ENCODE measurements at regions not wholly inside any gene's neighbourhood (a gene's known extent, or its start where the extent isn't known, plus 50 kb on each side); places are given as distances from the start of the nearest gene placed in this dataset.
"Not testable (repeated sequence)": the region's sequence is repeated elsewhere in the genome, so short reads cannot be mapped to it uniquely, and the experiment has no call there.

DNA sequence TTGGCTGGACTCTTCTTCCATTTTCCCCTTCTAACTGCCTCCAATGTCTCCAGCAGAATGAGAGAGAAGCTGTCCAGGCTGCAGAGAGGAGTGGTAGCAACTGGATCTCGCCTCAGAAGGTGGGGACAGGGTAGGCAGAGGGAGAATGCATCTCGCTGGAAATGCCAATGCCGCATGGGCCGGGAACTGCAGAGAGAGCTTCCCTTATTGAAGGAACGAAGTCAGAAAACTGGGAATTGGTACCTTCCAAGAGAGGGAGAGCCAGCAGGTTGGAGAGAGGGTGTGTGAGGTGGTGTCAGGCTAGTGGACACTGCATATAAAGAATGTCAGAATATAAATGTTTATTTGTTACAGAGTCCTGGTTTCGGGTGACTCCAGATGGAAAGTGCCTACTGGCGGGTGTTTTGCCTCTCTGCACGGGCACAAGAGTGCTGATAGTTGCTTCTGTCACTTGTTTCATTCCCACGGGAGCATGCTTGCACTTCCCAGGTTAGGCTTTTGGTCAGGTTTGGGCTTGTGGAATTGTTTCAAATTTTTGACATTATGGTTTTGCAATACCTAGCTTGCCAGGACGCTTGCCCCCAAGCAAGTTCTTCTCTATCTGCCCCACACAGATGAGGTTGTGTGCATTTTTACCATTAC, 156.8 kb upstream of the STS start:
- H3K27me3 Mint-ChIP-seq (ENCODE audit: insufficient read depth): no peaks in the 10 kb centered on the region
- DNase-seq (ENCODE audit: low spot score): no peak
- no peak overlapping the region for H3K4me3 Mint-ChIP-seq
- intact Hi-C loops (cut with micrococcal nuclease): no loop called here
- H3K36me3 Mint-ChIP-seq (ENCODE audit: low read depth): no peaks in the 10 kb centered on the region
- H3K4me1 Mint-ChIP-seq (ENCODE audit: low read depth): no peaks in the 10 kb centered on the region
- H3K27ac Mint-ChIP-seq: no peak overlapping the region
- H3K9me3 Mint-ChIP-seq: peaks cover 10% of the 10 kb centered on the region

GRCh38 chrX:6989858-6990257, 157.7 kb upstream of the STS start:
- no peaks in the 10 kb centered on the region for H3K27me3 Mint-ChIP-seq (ENCODE audit: insufficient read depth)
- H3K36me3 Mint-ChIP-seq (ENCODE audit: low read depth): no peaks in the 10 kb centered on the region
- H3K4me1 Mint-ChIP-seq (ENCODE audit: low read depth): no peaks in the 10 kb centered on the region
- DNase-seq (ENCODE audit: low spot score): no peak
- intact Hi-C loops (cut with micrococcal nuclease): no loop called here
- H3K27ac Mint-ChIP-seq: no peak overlapping the region
- no peak overlapping the region for H3K4me3 Mint-ChIP-seq
- peaks cover 6% of the 10 kb centered on the region for H3K9me3 Mint-ChIP-seq

DNA sequence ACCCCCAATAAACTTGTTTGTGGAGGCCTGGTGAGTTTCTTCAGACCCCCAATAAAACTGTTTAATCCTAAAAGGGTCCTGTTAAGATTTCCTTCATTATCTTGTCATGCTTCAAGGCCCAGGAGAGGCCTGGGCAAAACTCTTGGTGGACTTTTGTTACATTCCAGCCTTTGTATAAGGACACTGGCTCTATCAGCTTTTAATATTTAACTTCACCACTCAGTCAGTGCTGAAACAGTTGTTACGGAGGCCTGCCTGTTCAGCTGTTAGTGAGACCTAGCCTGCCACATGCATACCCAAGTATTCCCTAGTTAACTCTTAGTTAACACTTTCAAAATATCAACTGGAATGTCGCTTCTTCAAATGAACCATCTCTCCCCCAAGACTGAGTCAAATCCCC, 158.8 kb upstream of the STS start:
- H3K27me3 Mint-ChIP-seq (ENCODE audit: insufficient read depth); H3K9me3 Mint-ChIP-seq; H3K4me3 Mint-ChIP-seq; H3K27ac Mint-ChIP-seq; H3K36me3 Mint-ChIP-seq (ENCODE audit: low read depth); intact Hi-C loops (cut with micrococcal nuclease); DNase-seq (ENCODE audit: low spot score); H3K4me1 Mint-ChIP-seq (ENCODE audit: low read depth): not testable (repeated sequence)

DNA sequence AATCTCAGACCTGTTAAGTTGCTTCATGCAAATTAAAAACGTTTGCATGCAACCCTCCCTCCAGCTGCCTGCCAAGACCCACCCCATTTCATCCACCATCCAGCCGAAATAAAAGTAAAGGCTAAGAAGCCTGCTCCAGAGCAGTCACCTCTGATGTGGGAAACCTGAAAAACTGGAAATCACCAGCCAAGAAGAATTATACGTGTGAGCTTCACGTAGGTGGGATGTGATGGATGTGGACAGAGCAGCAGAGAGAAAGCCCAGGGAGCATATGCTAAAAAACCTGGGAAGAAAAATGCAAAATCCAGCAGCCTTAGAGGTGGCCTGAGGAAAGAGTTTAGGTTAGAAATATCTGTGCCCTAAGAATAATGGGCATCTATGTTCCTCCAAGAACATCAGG, 160.6 kb upstream of the STS start:
- no peak overlapping the region for H3K4me3 Mint-ChIP-seq
- H3K36me3 Mint-ChIP-seq (ENCODE audit: low read depth): no peaks in the 10 kb centered on the region
- no peak for DNase-seq (ENCODE audit: low spot score)
- intact Hi-C loops (cut with micrococcal nuclease): no loop called here
- no peaks in the 10 kb centered on the region for H3K9me3 Mint-ChIP-seq
- no peaks in the 10 kb centered on the region for H3K27me3 Mint-ChIP-seq (ENCODE audit: insufficient read depth)
- H3K4me1 Mint-ChIP-seq (ENCODE audit: low read depth): no peaks in the 10 kb centered on the region
- H3K27ac Mint-ChIP-seq: no peak overlapping the region

DNA sequence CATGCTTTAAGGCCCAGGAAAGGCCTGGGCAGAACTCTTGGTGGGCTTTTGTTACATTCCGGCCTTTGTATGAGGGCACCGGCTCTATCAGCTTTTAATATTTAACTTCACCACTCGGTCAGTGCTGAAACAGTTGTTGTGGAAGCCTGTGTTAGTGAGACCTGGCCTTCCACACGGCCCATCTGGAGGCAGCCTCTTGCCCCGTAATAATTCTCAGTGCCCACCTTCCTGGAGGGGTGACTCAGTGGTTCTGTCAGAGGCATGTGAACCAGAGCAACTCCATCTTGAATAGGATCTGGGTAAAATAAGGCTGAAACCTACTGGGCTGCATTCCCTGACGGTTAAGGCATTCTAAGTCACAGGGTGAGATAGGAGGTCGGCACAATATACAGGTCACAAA, 162.0 kb upstream of the STS start:
- Mint-ChIP-seq H3K27me3 (ENCODE audit: insufficient read depth) (no peaks in the 10 kb centered on the region), H3K4me3 (no peak overlapping the region), H3K27ac (no peak overlapping the region), H3K9me3 (no peaks in the 10 kb centered on the region), H3K36me3 (ENCODE audit: low read depth) (no peaks in the 10 kb centered on the region), H3K4me1 (ENCODE audit: low read depth) (no peaks in the 10 kb centered on the region)
- DNase-seq (ENCODE audit: low spot score): no peak
- intact Hi-C loops (cut with micrococcal nuclease): no loop called here

DNA sequence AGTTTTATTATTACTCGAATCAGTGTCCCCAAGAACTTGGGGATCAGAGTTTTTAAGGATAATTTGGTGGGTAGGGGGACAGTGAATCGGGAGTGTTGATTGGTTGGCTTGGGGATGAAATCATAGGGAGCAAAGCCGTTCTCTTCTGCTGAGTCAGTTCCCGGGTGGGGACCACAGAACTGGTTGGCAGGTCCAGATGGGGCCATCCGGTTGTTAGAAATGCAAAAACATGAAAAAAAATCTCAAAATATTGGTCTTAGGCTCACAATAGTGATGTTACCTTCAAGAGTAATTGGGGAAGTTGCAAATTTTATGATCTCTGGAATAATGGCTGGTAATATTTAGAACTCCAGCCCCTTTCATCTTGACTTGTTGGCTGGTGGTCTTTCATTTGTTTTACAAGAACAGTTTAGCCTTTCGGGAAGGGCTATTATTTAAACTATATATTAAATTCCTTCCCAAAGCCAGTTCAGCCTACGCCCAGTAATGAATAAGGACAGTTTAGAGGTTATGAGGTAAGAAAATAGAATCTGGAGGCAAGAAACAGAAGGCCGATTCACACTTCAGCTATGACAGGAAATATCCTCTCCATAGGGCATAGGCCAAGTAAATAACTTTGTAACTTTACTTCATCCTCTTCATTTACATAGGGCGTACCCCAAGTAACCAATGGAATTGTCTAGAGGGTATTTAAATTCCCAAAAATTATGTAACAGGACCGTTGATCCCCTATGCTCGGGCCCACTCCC, 164.1 kb upstream of the STS start:
- H3K4me1 Mint-ChIP-seq (ENCODE audit: low read depth): no peaks in the 10 kb centered on the region
- H3K9me3 Mint-ChIP-seq: no peaks in the 10 kb centered on the region
- H3K27me3 Mint-ChIP-seq (ENCODE audit: insufficient read depth): no peaks in the 10 kb centered on the region
- DNase-seq (ENCODE audit: low spot score): no peak
- H3K4me3 Mint-ChIP-seq: no peak overlapping the region
- intact Hi-C loops (cut with micrococcal nuclease): no loop called here
- H3K36me3 Mint-ChIP-seq (ENCODE audit: low read depth): no peaks in the 10 kb centered on the region
- H3K27ac Mint-ChIP-seq: no peak overlapping the region

- no peak for DNase-seq (ENCODE audit: low spot score)
- H3K36me3 Mint-ChIP-seq (ENCODE audit: low read depth): no peaks in the 10 kb centered on the region
- no peaks in the 10 kb centered on the region for H3K9me3 Mint-ChIP-seq
- H3K27ac Mint-ChIP-seq: no peak overlapping the region
- no peaks in the 10 kb centered on the region for H3K4me1 Mint-ChIP-seq (ENCODE audit: low read depth)
- intact Hi-C loops (cut with micrococcal nuclease): no loop called here
- H3K27me3 Mint-ChIP-seq (ENCODE audit: insufficient read depth): no peaks in the 10 kb centered on the region
- H3K4me3 Mint-ChIP-seq: no peak overlapping the region
Measured at GRCh38 chrX:6981718-6982406, 165.7 kb upstream of the STS start.

DNA sequence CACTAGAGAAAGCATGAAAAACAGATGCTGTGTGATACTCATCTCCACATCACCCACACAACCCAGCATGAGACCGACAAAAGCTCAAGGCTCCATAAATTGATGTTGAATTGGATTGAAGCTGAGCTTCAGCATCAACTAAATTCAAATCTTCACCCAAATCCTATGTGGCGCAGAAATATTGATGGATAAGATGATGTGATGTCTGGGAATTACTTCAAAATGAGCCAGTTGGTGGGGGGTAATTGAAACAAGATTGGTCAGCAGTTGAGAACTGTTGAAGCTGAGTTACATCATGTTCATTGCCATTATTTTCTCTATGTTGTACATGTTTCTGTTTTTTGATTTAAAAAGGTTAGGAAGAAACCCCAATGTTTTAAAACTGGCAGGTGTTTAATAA, 166.5 kb upstream of the STS start:
- Mint-ChIP-seq H3K4me3 (no peak overlapping the region), H3K9me3 (no peaks in the 10 kb centered on the region), H3K27ac (no peak overlapping the region), H3K27me3 (ENCODE audit: insufficient read depth) (no peaks in the 10 kb centered on the region), H3K4me1 (ENCODE audit: low read depth) (no peaks in the 10 kb centered on the region), H3K36me3 (ENCODE audit: low read depth) (no peaks in the 10 kb centered on the region)
- intact Hi-C loops (cut with micrococcal nuclease): no loop called here
- no peak for DNase-seq (ENCODE audit: low spot score)

GRCh38 chrX:6968231-6968630, 179.3 kb upstream of the STS start:
- no peak overlapping the region for H3K4me3 Mint-ChIP-seq
- intact Hi-C loops (cut with micrococcal nuclease): no loop called here
- no peak for DNase-seq (ENCODE audit: low spot score)
- no peaks in the 10 kb centered on the region for H3K36me3 Mint-ChIP-seq (ENCODE audit: low read depth)
- H3K27ac Mint-ChIP-seq: no peak overlapping the region
- H3K4me1 Mint-ChIP-seq (ENCODE audit: low read depth): no peaks in the 10 kb centered on the region
- H3K9me3 Mint-ChIP-seq: peaks cover 4% of the 10 kb centered on the region
- H3K27me3 Mint-ChIP-seq (ENCODE audit: insufficient read depth): no peaks in the 10 kb centered on the region

GRCh38 chrX:6965729-6966128, 181.8 kb upstream of the STS start:
- intact Hi-C loops (cut with micrococcal nuclease): no loop called here
- H3K9me3 Mint-ChIP-seq: no peaks in the 10 kb centered on the region
- no peaks in the 10 kb centered on the region for H3K36me3 Mint-ChIP-seq (ENCODE audit: low read depth)
- DNase-seq (ENCODE audit: low spot score): no peak
- no peaks in the 10 kb centered on the region for H3K27me3 Mint-ChIP-seq (ENCODE audit: insufficient read depth)
- no peak overlapping the region for H3K27ac Mint-ChIP-seq
- no peaks in the 10 kb centered on the region for H3K4me1 Mint-ChIP-seq (ENCODE audit: low read depth)
- no peak overlapping the region for H3K4me3 Mint-ChIP-seq

- no peaks in the 10 kb centered on the region for H3K36me3 Mint-ChIP-seq (ENCODE audit: low read depth)
- H3K4me3 Mint-ChIP-seq: no peak overlapping the region
Measured at GRCh38 chrX:6962006-6962355, 185.5 kb upstream of the STS start.

DNA sequence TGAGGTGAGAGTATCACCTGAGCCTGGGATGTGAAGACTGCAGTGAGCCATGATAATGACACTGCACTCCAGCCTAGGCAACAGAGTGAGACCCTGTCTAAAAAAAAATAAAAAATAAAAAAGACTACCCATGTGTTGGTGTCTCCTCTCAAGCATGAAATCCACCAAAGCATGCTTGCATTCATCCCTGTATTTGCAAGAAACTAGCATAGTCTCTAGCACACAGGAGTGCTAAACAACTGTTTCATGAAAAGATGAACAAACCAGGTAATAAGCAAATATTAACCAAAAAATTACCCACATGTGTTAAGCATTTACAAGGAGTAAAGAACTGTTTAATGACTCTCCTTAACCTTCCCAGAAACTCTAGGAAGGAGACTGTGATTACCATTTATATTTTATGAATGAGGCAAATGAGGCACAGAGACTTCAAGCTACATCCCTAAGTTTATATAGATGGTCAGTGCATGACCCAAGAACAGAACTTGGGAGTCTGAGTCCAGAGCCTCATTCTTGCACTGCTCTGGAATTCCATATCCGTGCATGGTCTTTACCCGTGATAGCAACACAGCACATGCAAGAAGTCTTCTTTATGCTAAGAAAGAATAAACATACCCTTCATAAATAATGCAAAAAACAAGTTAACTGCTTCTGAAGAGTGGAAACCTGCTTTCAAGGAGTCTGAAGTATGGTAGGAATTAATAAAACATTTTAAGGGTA, 186.1 kb upstream of the STS start:
- intact Hi-C loops (cut with micrococcal nuclease): no loop called here
- no peak overlapping the region for H3K4me3 Mint-ChIP-seq
- no peaks in the 10 kb centered on the region for H3K36me3 Mint-ChIP-seq (ENCODE audit: low read depth)
- H3K4me1 Mint-ChIP-seq (ENCODE audit: low read depth): no peaks in the 10 kb centered on the region
- no peaks in the 10 kb centered on the region for H3K27me3 Mint-ChIP-seq (ENCODE audit: insufficient read depth)
- no peak for DNase-seq (ENCODE audit: low spot score)
- no peak overlapping the region for H3K27ac Mint-ChIP-seq
- no peaks in the 10 kb centered on the region for H3K9me3 Mint-ChIP-seq

More at GRCh38 chrX:6962006-6962355, 185.5 kb upstream of the STS start:
- Mint-ChIP-seq H3K9me3 (no peaks in the 10 kb centered on the region), H3K27ac (no peak overlapping the region), H3K4me1 (ENCODE audit: low read depth) (no peaks in the 10 kb centered on the region), H3K27me3 (ENCODE audit: insufficient read depth) (no peaks in the 10 kb centered on the region)
- no peak for DNase-seq (ENCODE audit: low spot score)
- intact Hi-C loops (cut with micrococcal nuclease): no loop called here

- intact Hi-C loops (cut with micrococcal nuclease): no loop called here
- H3K27me3 Mint-ChIP-seq (ENCODE audit: insufficient read depth): no peaks in the 10 kb centered on the region
- no peaks in the 10 kb centered on the region for H3K9me3 Mint-ChIP-seq
- no peaks in the 10 kb centered on the region for H3K36me3 Mint-ChIP-seq (ENCODE audit: low read depth)
- H3K4me1 Mint-ChIP-seq (ENCODE audit: low read depth): no peaks in the 10 kb centered on the region
- no peak overlapping the region for H3K27ac Mint-ChIP-seq
- H3K4me3 Mint-ChIP-seq: no peak overlapping the region
- DNase-seq (ENCODE audit: low spot score): no peak
Measured at GRCh38 chrX:6959006-6959405, 188.5 kb upstream of the STS start.
